H1 (cell line): ENCODE measurements at regions not wholly inside any gene's neighbourhood (a gene's known extent, or its start where the extent isn't known, plus 50 kb on each side); places are given as distances from the start of the nearest gene placed in this dataset.

Source experiments
- EGR1 ChIP-seq: IDR thresholded peaks from 2 replicates; pipeline ENCODE4 v1.6.1; 2011; ENCODE audit warnings: low read depth, low read length, borderline replicate concordance
- POU5F1 ChIP-seq: IDR thresholded peaks from 2 replicates; pipeline ENCODE4 v1.6.1; 2011; ENCODE audit warnings: low read depth, mild to moderate bottlenecking, low read length, moderate library complexity
- SIN3A ChIP-seq, 2 experiments: IDR thresholded peaks in 1 of 2; conservative IDR thresholded peaks in 1 of 2; 2 replicates each; pipeline ENCODE4 v1.6.1; 2011 to 2012; ENCODE audit warnings: low read length in 2 of 2, improper control_type of control experiment in 1 of 2, low read depth in 1 of 2, mild to moderate bottlenecking in 1 of 2
- YY1 ChIP-seq: IDR thresholded peaks from 2 replicates; pipeline ENCODE4 v1.6.1; 2011; ENCODE audit warnings: low read depth, mild to moderate bottlenecking, low read length

DNA sequence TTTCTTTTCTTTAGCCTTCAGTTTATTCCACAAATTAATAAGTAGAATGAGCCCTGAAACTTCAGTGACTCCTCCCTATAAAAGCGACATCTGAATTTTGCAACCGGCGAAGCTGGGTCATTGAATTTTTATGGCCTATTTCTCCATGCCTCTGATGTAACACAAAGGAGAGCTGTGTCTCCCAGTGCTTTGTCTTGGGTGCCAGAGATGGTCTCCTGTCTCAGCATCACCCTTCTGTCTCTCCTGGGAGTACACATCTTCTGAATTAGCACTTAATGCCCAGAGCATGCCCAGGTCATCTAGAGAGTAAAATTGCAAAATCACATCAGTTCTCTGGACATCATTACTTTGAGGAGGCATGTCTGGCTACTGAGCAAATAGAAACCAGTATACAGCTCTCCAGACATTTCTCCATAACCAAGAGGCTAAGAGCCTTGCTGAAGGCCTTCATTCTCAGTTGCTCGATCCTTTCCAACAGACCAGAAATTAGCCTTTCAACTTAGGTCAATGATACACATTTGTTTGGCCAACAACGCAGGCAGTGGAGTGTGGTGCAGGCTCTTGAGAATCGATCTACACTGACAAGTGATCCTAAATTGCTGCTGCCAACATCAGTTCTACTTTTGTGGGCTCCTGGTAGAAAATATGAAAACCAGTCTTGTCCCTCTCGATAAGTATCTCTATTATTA is 176.0 kb upstream of the FOXQ1 start (continued):
- TF ChIP-seq EGR1 (no peak), POU5F1 (no peak), YY1 (no peak), SIN3A (conservative IDR thresholded peaks at IDR 0.05 in 1 of 2, IDR thresholded peaks at IDR 0.05 in 1 of 2; ENCODE audit: low read depth in 1 of 2, low read length in 2 of 2) (no peak)
